ENCODE measurements at regions not wholly inside any gene's neighbourhood (a gene's known extent, or its start where the extent isn't known, plus 50 kb on each side); places are given as distances from the start of the nearest gene placed in this dataset.
"Not testable (repeated sequence)": the region's sequence is repeated elsewhere in the genome, so short reads cannot be mapped to it uniquely, and the experiment has no call there.

- H3K27me3 ChIP-seq; H3K36me3 ChIP-seq; H3K9me3 ChIP-seq; DNase-seq; intact Hi-C loops (cut with DNase I): not testable (repeated sequence)
- peak overlapping the region in 1 of 4 donors; percentile 1 for H3K27ac ChIP-seq
- WGBS, 2 donors = 33% methylated on average over 14 of the region's 21 CpGs; no CpG with 5 or more reads in 1 of the 2 donors
- H3K4me3 ChIP-seq = peak overlapping the region in 1 of 4 donors; percentile 13
- peaks cover 0 to 20% (median 0%) of the 10 kb centered on the region in 3 donors for H3K4me1 ChIP-seq
Measured at GRCh38 chr16:29251571-29252011, 154.9 kb downstream of the NPIPB11 start.

GRCh38 chr16:29250923-29251434 is 155.5 kb downstream of the NPIPB11 start:
- DNase-seq; H3K4me3 ChIP-seq; intact Hi-C loops (cut with DNase I); H3K27me3 ChIP-seq; H3K36me3 ChIP-seq; H3K9me3 ChIP-seq: not testable (repeated sequence)
- 89 to 91% methylated on average over 11 to 13 of the region's 19 CpGs for WGBS, 2 donors
- Histone ChIP-seq H3K27ac (peak overlapping the region in 1 of 4 donors; percentile 1), H3K4me1 (peaks cover 0 to 20% (median 0%) of the 10 kb centered on the region in 3 donors)

GRCh38 chr16:29250469-29250868 is 156.0 kb downstream of the NPIPB11 start:
- WGBS, 2 donors = 59 to 63% methylated on average over 3 of the region's 3 CpGs
- intact Hi-C loops (cut with DNase I) = not testable (repeated sequence)

GRCh38 chr16:29248940-29249318 is 157.6 kb downstream of the NPIPB11 start:
- DNase-seq; H3K9me3 ChIP-seq; H3K27me3 ChIP-seq; H3K4me3 ChIP-seq; intact Hi-C loops (cut with DNase I); H3K36me3 ChIP-seq: not testable (repeated sequence)
- peaks cover 0 to 20% (median 0%) of the 10 kb centered on the region in 3 donors for H3K4me1 ChIP-seq
- peak overlapping the region in 1 of 4 donors; percentile 60 for H3K27ac ChIP-seq
- 87 to 92% methylated on average over 6 of the region's 8 CpGs for WGBS, 2 donors

More at GRCh38 chr16:29250469-29250868, 156.0 kb downstream of the NPIPB11 start:
- DNase-seq, H3K36me3 ChIP-seq, H3K4me3 ChIP-seq, H3K9me3 ChIP-seq, H3K27me3 ChIP-seq, H3K27ac ChIP-seq: not testable (repeated sequence)
- peaks cover 0 to 20% (median 0%) of the 10 kb centered on the region in 3 donors for H3K4me1 ChIP-seq

- H3K9me3 ChIP-seq; intact Hi-C loops (cut with DNase I); DNase-seq; H3K27me3 ChIP-seq; H3K36me3 ChIP-seq; H3K4me3 ChIP-seq: not testable (repeated sequence)
- Histone ChIP-seq H3K4me1 (peaks cover 0 to 20% (median 0%) of the 10 kb centered on the region in 3 donors), H3K27ac (peak overlapping the region in 1 of 4 donors; percentile 60)
- 60% methylated on average over 2 of the region's 18 CpGs; no CpG with 5 or more reads in 1 of the 2 donors for WGBS, 2 donors
Measured at GRCh38 chr16:29248306-29248939, 158.1 kb downstream of the NPIPB11 start.

GRCh38 chr16:29246091-29246490 is 160.4 kb downstream of the NPIPB11 start:
- WGBS, 2 donors = 76% methylated on average over 4 of the region's 5 CpGs; no CpG with 5 or more reads in 1 of the 2 donors
- DNase-seq; H3K4me3 ChIP-seq; H3K9me3 ChIP-seq; H3K36me3 ChIP-seq; intact Hi-C loops (cut with DNase I); H3K27me3 ChIP-seq; H3K27ac ChIP-seq: not testable (repeated sequence)
- peaks cover 0 to 11% (median 0%) of the 10 kb centered on the region in 3 donors for H3K4me1 ChIP-seq

GRCh38 chr16:29237971-29238370 is 168.5 kb downstream of the NPIPB11 start:
- WGBS, 2 donors = 77 to 82% methylated on average over 5 of the region's 7 CpGs
- intact Hi-C loops (cut with DNase I) = no loop called here

GRCh38 chr16:29237495-29237894 is 169.0 kb downstream of the NPIPB11 start:
- H3K4me1 ChIP-seq; H3K9me3 ChIP-seq; H3K4me3 ChIP-seq; H3K36me3 ChIP-seq; intact Hi-C loops (cut with DNase I); H3K27me3 ChIP-seq; H3K27ac ChIP-seq; DNase-seq: not testable (repeated sequence)
- 93 to 97% methylated on average over 15 of the region's 15 CpGs for WGBS, 2 donors

More at GRCh38 chr16:29237971-29238370, 168.5 kb downstream of the NPIPB11 start:
- no peaks in the 10 kb centered on the region for H3K4me1 ChIP-seq
- TF ChIP-seq POLR2A (IDR thresholded peaks at IDR 0.05) (no peak), CTCF (IDR thresholded peaks at IDR 0.05) (no peak)
- no peak overlapping the region for H3K27ac ChIP-seq
- no peaks in the 10 kb centered on the region for H3K27me3 ChIP-seq
- H3K4me3 ChIP-seq = no peak overlapping the region
- no peak for DNase-seq
- H3K9me3 ChIP-seq = no peaks in the 10 kb centered on the region
- no peaks in the 10 kb centered on the region for H3K36me3 ChIP-seq

GRCh38 chr16:29237023-29237422 is 169.5 kb downstream of the NPIPB11 start:
- 94% methylated on average over 3 to 21 of the region's 30 CpGs for WGBS, 2 donors
- DNase-seq; intact Hi-C loops (cut with DNase I): not testable (repeated sequence)

GRCh38 chr16:29235836-29236370 is 170.6 kb downstream of the NPIPB11 start:
- DNase-seq; intact Hi-C loops (cut with DNase I); H3K4me3 ChIP-seq; H3K4me1 ChIP-seq; H3K9me3 ChIP-seq; H3K27ac ChIP-seq; H3K27me3 ChIP-seq; H3K36me3 ChIP-seq: not testable (repeated sequence)
- 80 to 88% methylated on average over 13 to 14 of the region's 16 CpGs for WGBS, 2 donors

More at GRCh38 chr16:29237023-29237422, 169.5 kb downstream of the NPIPB11 start:
- not testable (repeated sequence) for H3K4me1 ChIP-seq, H3K27me3 ChIP-seq, H3K9me3 ChIP-seq, H3K36me3 ChIP-seq, H3K4me3 ChIP-seq, H3K27ac ChIP-seq

GRCh38 chr16:29234536-29235275 is 171.8 kb downstream of the NPIPB11 start:
- DNase-seq; H3K36me3 ChIP-seq; H3K27ac ChIP-seq; H3K9me3 ChIP-seq; H3K4me1 ChIP-seq; H3K4me3 ChIP-seq; H3K27me3 ChIP-seq; intact Hi-C loops (cut with DNase I): not testable (repeated sequence)
- 97 to 100% methylated on average over 1 to 10 of the region's 21 CpGs for WGBS, 2 donors

Measured in esophagus squamous epithelium (tissue), 5 donors.